ENCODE measurements at regions not wholly inside any gene's neighbourhood (a gene's known extent, or its start where the extent isn't known, plus 50 kb on each side); places are given as distances from the start of the nearest gene placed in this dataset.
A peak's percentile ranks its signal among the peaks of the same experiment; 100 is the strongest.

DNA sequence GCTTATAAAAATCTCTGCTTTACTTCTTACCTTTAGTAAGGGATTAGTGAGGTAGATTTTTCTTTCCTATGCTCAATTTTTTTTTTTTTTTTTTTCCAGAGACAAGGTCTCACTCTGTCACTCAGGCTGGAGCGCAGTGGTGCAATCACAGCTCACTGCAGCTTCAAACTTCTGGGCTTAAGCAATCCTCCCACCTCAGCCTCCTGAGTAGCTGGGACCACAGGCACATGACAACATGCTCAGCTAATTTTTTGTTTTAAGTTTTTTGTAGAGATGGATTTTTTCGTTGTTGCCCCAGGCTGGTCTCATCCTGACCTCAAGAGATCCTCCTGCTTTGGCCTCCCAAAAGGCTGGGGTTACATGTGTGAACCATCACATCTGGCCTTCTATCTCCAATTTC is 58.9 kb upstream of the RREB1 start:
- DNase-seq (ENCODE audit: low read depth in 1 of 2, low spot score in 1 of 2) = no peak

DNA sequence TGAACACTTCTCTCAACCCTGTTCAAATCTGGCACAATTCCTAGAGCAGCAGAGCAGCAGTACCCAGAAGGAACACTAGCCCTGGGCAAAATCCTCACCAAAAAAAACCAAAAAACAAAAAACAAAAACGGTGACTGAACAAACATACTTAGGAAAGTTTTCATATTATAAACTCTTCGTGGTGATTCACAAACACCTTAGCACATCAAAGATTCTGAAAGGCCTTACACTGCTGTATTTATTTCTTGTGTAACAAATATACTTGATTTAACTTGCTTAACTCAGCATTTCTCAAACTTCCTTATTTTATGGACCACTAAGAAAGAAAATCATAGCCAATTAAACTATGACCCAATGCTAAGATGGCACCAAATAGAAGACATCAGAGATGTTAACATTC is 57.8 kb upstream of the RREB1 start:
- no peak for DNase-seq (ENCODE audit: low read depth in 1 of 2, low spot score in 1 of 2)

DNA sequence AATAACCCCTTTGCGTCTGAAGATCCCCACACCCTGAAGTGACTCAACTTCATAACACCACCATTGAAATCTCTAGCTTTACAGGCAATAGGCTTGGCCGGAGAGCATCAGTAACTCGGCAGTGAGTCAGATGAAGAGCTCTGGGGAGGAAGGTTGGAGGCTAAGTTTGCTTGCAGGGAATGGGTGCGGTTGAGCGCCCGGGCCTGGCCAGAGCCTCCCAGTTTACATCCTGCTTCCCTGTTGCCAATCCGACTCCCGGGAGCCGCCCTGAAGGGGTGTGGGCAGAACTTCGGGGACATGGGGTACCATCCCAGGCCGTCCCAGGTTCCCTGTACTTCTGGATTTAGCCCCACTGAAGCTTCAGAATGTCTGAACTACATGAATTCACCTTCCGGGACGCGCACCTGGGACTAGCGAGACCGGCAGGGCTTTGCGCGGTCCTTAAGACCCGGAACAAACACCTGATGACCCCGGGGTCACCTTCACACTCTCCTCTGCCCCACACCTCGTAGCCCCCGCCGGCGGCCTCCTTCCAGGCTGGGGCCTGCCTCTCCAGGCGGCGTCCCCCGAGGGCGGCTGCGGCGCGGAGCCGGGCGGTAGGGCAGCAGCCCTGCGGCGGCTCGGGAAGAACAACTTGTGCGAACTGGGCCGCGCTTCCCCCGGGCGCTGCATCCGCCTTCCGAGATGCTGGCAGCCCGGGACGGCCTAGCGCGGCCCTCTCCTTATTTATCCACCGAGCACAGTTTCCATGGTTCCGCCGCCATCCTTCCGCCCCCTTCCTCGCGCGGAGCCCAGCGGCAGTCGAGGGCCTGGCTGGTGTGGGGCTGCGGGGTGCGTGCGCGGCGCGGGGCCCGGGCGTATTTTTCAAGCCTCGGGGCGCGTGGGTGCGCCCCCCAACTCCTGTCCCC is 56.6 kb upstream of the RREB1 start:
- peak in 1 of 2 donors; percentile 7 for DNase-seq (ENCODE audit: low read depth in 1 of 2, low spot score in 1 of 2)

DNA sequence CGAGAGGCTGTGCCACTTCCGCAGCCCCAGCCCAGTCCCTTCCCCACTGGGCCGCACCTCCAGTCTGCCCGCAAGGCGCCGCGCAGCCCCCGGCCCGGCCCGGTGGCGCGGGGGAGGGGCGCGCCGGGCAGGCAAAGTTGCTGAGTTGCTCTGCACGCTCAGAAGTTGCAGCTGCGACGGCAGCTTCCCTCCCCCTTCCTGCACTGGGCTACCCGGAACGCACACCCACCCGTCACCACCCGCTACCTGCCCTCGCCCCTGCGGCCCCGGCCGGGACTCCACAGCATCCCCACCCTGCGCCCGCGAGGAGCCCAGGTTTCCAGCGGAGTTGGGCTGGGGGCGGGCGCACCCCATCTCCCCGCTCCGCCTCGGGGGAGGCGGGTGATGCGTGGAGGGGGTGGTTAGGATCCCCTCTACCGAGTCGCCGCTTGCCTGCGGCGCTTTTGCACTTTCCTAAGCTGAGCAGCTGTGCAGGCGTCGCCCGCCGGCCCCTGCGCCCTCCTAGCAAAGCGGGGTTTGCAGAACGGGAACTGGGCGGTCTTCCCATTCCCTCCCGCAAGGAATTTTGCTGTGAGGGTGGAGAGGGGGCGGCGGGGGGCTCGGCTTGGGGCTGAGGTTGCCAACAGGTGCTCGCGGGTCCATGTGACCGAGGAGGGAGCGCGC is 55.9 kb upstream of the RREB1 start:
- peak; percentile 16 to 17 for DNase-seq (ENCODE audit: low read depth in 1 of 2, low spot score in 1 of 2)

DNA sequence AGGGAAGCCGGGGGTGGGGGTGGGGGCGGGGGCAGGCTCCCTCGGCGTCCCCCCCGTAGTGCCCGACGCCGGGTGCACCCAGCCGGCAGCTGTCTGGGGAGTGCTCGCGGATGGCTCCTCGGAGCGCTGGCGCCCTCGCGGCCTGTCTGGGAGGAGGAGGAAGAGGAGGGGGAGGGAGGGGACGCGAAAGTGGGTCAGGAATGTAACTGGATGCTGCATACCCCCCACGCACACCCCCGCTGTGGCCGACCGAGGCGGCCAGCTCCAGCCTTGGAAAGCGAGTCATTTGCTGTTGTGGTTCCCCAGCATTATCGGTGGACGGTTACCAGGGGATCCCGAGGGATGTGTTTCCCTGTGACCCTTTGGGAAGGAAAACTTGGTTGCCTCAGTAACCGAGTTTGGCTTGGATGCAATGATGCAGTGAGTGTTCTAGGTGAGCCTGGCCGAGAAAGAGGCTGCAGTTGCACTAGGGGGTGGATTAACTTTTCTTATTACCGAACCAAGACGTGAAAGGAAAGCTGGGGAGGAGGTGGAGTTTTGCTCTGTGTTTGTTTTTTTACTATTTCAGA is 55.2 kb upstream of the RREB1 start:
- DNase-seq (ENCODE audit: low read depth in 1 of 2, low spot score in 1 of 2) = no peak

DNA sequence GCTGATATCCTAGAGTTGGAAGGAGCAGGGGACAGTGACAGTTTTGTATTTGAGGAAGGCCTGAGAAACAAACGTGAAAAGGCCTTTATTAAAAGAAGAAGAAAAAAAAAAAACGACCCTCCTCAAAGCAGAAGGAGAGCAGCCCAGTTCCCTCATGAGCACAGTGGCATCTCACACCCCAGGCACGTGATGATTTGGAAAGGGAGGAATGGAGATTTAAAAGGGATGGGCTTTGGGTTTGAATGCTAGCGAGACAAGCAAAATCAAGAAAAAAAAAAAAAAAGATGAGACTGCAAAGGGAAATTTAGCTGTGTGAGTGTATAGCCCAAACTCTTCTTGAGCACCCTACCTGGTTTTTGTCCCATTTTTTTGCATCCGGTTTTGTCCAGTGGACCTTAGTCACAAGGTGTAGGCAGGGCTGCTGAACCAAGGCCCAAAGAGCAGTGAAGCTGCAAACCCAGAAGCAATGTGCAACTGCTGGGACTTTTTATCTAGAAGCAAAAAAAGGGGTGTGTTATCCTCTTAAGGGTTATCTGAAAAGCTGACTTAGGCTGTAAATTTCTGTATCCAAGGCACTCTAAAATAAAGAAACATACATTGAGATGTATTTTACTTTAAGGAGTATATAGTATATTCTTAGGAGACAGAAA is 54.5 kb upstream of the RREB1 start:
- no peak for DNase-seq (ENCODE audit: low read depth in 1 of 2, low spot score in 1 of 2)
